Left lung (tissue), 4 donors: ENCODE measurements at regions not wholly inside any gene's neighbourhood (a gene's known extent, or its start where the extent isn't known, plus 50 kb on each side); places are given as distances from the start of the nearest gene placed in this dataset.

Experiments
- ATAC-seq: fragments of 200-7000 bp; cut with Tn5 transposase; one replicate; pipeline ENCODE4 v1.9.1; 2020; ENCODE audit warnings: moderate library complexity
- DNase-seq, 4 donors: peaks; one replicate each; pipeline ENCODE4 v3.0.0-alpha.2; 2013 to 2020
- H3K27ac ChIP-seq, 2 donors: fragments of 200-600 bp; sonication (generic) in 1 of 2; one replicate each; pipeline versions ENCODE4 v1.5.0 to v1.8.0; 2020 to 2021
- H3K27me3 ChIP-seq, 2 donors: fragments of 200-600 bp; sonication (generic) in 1 of 2; one replicate each; pipeline versions ENCODE4 v1.5.0 to v1.8.0; 2020 to 2021
- H3K36me3 ChIP-seq, 2 donors: fragments of 200-600 bp; sonication (generic) in 1 of 2; one replicate each; pipeline versions ENCODE4 v1.5.0 to v1.8.0; 2020 to 2021
- H3K4me1 ChIP-seq, 2 donors: fragments of 200-600 bp; one replicate each; pipeline ENCODE4 v1.8.0; 2021
- H3K4me3 ChIP-seq, 2 donors: fragments of 200-600 bp; sonication (generic) in 1 of 2; one replicate each; pipeline versions ENCODE4 v1.5.0 to v1.8.0; 2020 to 2021; ENCODE audit warnings: mild to moderate bottlenecking in 1 of 2
- H3K9me3 ChIP-seq, 2 donors: fragments of 200-600 bp; sonication (generic) in 1 of 2; one replicate each; pipeline versions ENCODE4 v1.5.0 to v1.8.0; 2020 to 2021
- CTCF ChIP-seq, 2 donors: fragments of 200-600 bp; sonication (generic) in 1 of 2; IDR thresholded peaks; one replicate each; pipeline versions ENCODE4 v1.5.0 to v1.8.0; 2021; ENCODE audit warnings: antibody characterized with exemption in 2 of 2
- intact Hi-C, 2 donors: fragments of 100-400 bp; cut with DNase I; formaldehyde crosslinking; loops; one replicate each; pipeline versions ENCODE4 v1.11.2 to v1.14.2; 2022
- donor health status: DM: no; HTN: yes; CAD: no.
- donor health status: DM: no; HTN: no; CAD: no.

- intact Hi-C loops: no loop called here
- Histone ChIP-seq H3K27ac (no peak overlapping the region), H3K4me1 (no peaks in the 10 kb centered on the region), H3K4me3 (no peak overlapping the region), H3K36me3 (no peaks in the 10 kb centered on the region), H3K27me3 (no peaks in the 10 kb centered on the region), H3K9me3 (no peaks in the 10 kb centered on the region)
- DNase-seq: peak in 1 of 4 donors; percentile 2
- ATAC-seq: no peak
- no peak for TF ChIP-seq CTCF (IDR thresholded peaks at IDR 0.05)
Observed at GRCh38 chr6:92297101-92297500, 1122.3 kb downstream of the EPHA7 start.

DNA sequence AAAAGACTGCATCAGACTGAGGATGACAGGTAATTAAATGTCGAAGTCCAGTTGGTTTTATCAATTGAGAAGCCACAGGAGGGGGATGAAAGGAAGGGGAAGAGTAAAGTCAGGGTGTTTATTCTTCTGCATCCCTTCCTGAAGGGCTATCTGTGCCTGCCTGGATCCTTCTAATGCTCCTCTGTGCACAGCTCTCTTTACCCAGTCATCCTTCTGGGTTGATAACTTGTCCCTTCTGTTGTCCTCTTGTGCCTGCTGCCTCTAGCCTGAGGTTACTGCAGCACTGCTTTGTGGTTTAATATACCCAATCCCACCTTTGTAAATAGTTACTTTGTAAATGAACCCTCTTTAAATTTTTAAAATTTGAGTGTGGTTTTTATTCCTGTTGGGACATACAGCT lies 1127.3 kb downstream of the EPHA7 start:
- DNase-seq (no peak), ATAC-seq (no peak)
- H3K4me1 ChIP-seq: no peaks in the 10 kb centered on the region
- H3K27ac ChIP-seq: no peak overlapping the region
- H3K9me3 ChIP-seq: no peaks in the 10 kb centered on the region
- TF ChIP-seq CTCF (IDR thresholded peaks at IDR 0.05): no peak
- no peaks in the 10 kb centered on the region for H3K27me3 ChIP-seq
- no peaks in the 10 kb centered on the region for H3K36me3 ChIP-seq
- H3K4me3 ChIP-seq: no peak overlapping the region
- intact Hi-C loops: no loop called here

- Histone ChIP-seq H3K36me3 (no peaks in the 10 kb centered on the region), H3K4me1 (no peaks in the 10 kb centered on the region), H3K9me3 (no peaks in the 10 kb centered on the region), H3K27me3 (no peaks in the 10 kb centered on the region), H3K4me3 (no peak overlapping the region), H3K27ac (no peak overlapping the region)
- no peak for ATAC-seq
- no peak for DNase-seq
- no peak for TF ChIP-seq CTCF (IDR thresholded peaks at IDR 0.05)
- intact Hi-C loops: no loop called here
Observed at GRCh38 chr6:92289831-92290230, 1129.5 kb downstream of the EPHA7 start.

DNA sequence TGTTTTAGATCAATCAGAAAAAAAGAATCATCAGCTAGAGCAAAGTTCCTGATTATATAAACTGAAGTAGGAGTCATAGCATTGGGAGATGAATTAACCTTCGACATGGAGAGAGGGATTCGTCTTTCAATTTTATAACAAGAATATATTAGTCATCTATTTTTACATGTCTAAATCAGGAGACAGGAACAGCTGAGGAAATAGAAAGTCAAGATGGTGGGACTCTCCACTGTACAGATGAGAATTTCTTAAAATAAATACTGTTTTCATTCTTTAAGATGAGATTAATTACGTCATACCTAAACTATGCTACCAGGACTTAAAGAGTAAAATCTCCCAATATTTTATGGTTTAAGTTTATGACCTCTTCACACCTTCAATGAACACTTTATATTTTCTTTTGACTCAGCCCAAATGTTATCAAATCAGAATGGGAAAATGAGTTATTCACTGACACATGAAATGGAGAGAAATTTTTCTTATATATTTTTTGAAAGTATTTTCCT lies 1137.7 kb downstream of the EPHA7 start:
- intact Hi-C loops: no loop called here

DNA sequence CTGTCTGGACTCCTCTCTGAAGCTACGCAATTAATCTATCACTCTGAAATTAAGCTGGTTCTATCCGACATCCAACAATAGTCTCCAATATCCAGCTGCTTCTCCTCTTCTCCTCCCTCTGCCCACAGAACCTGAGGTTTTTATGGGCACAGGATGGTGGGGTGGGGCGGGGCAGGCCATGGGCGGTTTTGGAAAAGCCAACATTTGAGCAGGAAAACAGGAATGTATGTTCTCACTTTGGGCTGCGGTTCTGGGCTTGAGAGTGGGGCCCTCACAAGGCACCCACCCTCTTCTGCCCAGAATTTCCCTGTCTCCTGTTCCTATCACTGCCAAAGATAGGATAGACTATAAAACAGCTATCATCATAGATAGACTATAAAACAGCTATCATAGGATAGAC lies 1144.2 kb downstream of the EPHA7 start:
- DNase-seq: no peak
- intact Hi-C loops: no loop called here

More for the DNA sequence above, 1137.7 kb downstream of the EPHA7 start:
- H3K36me3 ChIP-seq: no peaks in the 10 kb centered on the region
- no peaks in the 10 kb centered on the region for H3K27me3 ChIP-seq
- H3K9me3 ChIP-seq: no peaks in the 10 kb centered on the region
- DNase-seq (no peak), ATAC-seq (no peak)
- no peaks in the 10 kb centered on the region for H3K4me1 ChIP-seq
- no peak overlapping the region for H3K4me3 ChIP-seq
- no peak for TF ChIP-seq CTCF (IDR thresholded peaks at IDR 0.05)
- no peak overlapping the region for H3K27ac ChIP-seq

More for the DNA sequence above, 1144.2 kb downstream of the EPHA7 start:
- Histone ChIP-seq H3K36me3 (no peaks in the 10 kb centered on the region), H3K27ac (no peak overlapping the region), H3K4me3 (no peak overlapping the region), H3K27me3 (no peaks in the 10 kb centered on the region), H3K9me3 (no peaks in the 10 kb centered on the region), H3K4me1 (no peaks in the 10 kb centered on the region)
- TF ChIP-seq CTCF (IDR thresholded peaks at IDR 0.05): no peak
- no peak for ATAC-seq
